ENCODE measurements at regions not wholly inside any gene's neighbourhood (a gene's known extent, or its start where the extent isn't known, plus 50 kb on each side); places are given as distances from the start of the nearest gene placed in this dataset.

DNA sequence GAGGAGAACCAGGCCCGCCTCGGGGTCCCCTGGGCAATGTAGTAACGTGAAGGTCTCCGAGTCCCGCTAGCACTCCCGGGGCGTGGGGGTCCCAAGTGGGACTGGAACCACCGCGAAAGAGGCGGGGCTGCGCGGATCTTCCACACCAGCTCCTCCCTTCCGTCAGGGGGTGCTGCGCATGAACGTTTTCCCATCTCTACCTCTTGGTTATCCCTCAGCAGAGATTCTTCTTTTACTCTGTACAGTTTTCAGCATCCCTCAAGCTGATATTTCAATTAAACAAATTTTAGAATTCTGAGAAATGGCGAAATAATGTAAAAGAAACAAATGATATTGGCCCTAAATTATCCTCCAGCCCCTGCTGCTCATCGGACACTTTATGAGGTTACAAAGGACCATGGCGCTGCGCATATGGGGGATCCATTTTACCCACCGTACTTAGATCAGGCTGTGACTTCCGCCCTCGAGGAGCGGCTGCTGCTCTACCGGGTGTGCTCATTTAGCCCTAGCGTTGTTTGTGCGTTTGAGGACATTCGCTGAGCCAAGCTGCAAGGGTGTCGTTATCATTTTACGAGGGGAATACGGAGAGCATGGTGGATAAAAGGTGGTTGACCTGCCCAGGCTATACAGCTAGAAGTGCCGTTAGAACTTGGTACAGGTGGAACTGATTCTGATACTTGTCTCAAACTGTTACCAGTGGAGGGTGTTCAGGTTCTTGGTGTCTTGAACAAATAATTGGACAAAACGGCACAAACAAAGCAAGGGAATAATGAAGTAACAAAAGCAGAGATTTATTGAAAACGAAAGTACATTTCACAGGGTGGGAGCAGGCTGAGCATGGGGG is 75.2 kb upstream of the CHD6 start (continued):
- TF ChIP-seq GLMP (CRISPR knock-in tag; IDR thresholded peaks at IDR 0.05; ENCODE audit: borderline replicate concordance) (no peak), SRF (IDR thresholded peaks at IDR 0.05; ENCODE audit: low read depth, low read length) (peak; percentile 86), KDM4B (CRISPR knock-in tag; IDR thresholded peaks at IDR 0.05) (peak; percentile 97), ZSCAN21 (CRISPR knock-in tag; IDR thresholded peaks at IDR 0.05; ENCODE audit: borderline replicate concordance) (peak; percentile 41; the same call in 1 of the 2 replicates), KDM2A (CRISPR knock-in tag; IDR thresholded peaks at IDR 0.05; ENCODE audit: borderline replicate concordance, low read depth) (peak; percentile 98), RAD51 (IDR thresholded peaks at IDR 0.05; ENCODE audit: borderline replicate concordance) (no peak), PRPF4 (IDR thresholded peaks at IDR 0.05; ENCODE audit: low read depth, low read length, poor library complexity, severe bottlenecking) (peak; percentile 85), MLLT10 (CRISPR knock-in tag; IDR thresholded peaks at IDR 0.05) (no peak), ZNF224 (CRISPR knock-in tag; IDR thresholded peaks at IDR 0.05) (peak; percentile 95), HNRNPK (IDR thresholded peaks at IDR 0.05; ENCODE audit: low read depth, low read length, poor library complexity, severe bottlenecking) (no peak), RBM39 (IDR thresholded peaks at IDR 0.05; ENCODE audit: low read depth, low read length, poor library complexity, severe bottlenecking) (no peak), HIVEP1 (CRISPR knock-in tag; IDR thresholded peaks at IDR 0.05) (no peak; the same call in 1 of the 2 replicates), ZNF484 (CRISPR knock-in tag; IDR thresholded peaks at IDR 0.05; ENCODE audit: borderline replicate concordance, low read depth) (no peak), KLF16 (CRISPR knock-in tag; IDR thresholded peaks at IDR 0.05) (peak in 1 of 2 experiments; percentile 98; a peak in 2 of 4 replicates), ZNF761 (CRISPR knock-in tag; conservative IDR thresholded peaks at IDR 0.05) (peak; percentile 92), MTA3 (CRISPR knock-in tag; IDR thresholded peaks at IDR 0.05) (no peak), TRIM24 (CRISPR knock-in tag; IDR thresholded peaks at IDR 0.05) (no peak), DR1 (CRISPR knock-in tag; IDR thresholded peaks at IDR 0.05) (peak; percentile 80), SMAD3 (CRISPR knock-in tag; IDR thresholded peaks at IDR 0.05) (peak; percentile 99), ZNF7 (CRISPR knock-in tag; IDR thresholded peaks at IDR 0.05) (no peak), HNRNPH1 (optimal IDR thresholded peaks at IDR 0.05; ENCODE audit: low read depth, low read length) (no peak)
- TF ChIP-seq, protein P1, sequence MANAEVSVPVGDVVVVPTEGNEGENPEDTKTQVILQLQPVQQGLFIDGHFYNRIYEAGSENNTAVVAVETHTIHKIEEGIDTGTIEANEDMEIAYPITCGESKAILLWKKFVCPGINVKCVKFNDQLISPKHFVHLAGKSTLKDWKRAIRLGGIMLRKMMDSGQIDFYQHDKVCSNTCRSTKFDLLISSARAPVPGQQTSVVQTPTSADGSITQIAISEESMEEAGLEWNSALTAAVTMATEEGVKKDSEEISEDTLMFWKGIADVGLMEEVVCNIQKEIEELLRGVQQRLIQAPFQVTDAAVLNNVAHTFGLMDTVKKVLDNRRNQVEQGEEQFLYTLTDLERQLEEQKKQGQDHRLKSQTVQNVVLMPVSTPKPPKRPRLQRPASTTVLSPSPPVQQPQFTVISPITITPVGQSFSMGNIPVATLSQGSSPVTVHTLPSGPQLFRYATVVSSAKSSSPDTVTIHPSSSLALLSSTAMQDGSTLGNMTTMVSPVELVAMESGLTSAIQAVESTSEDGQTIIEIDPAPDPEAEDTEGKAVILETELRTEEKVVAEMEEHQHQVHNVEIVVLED (CRISPR knock-in tag; IDR thresholded peaks at IDR 0.05; ENCODE audit: borderline replicate concordance): peak; percentile 78
- TF ChIP-seq, protein P2, sequence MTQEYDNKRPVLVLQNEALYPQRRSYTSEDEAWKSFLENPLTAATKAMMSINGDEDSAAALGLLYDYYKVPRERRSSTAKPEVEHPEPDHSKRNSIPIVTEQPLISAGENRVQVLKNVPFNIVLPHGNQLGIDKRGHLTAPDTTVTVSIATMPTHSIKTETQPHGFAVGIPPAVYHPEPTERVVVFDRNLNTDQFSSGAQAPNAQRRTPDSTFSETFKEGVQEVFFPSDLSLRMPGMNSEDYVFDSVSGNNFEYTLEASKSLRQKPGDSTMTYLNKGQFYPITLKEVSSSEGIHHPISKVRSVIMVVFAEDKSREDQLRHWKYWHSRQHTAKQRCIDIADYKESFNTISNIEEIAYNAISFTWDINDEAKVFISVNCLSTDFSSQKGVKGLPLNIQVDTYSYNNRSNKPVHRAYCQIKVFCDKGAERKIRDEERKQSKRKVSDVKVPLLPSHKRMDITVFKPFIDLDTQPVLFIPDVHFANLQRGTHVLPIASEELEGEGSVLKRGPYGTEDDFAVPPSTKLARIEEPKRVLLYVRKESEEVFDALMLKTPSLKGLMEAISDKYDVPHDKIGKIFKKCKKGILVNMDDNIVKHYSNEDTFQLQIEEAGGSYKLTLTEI (CRISPR knock-in tag; conservative IDR thresholded peaks at IDR 0.05): no peak
- TF ChIP-seq, protein P3, sequence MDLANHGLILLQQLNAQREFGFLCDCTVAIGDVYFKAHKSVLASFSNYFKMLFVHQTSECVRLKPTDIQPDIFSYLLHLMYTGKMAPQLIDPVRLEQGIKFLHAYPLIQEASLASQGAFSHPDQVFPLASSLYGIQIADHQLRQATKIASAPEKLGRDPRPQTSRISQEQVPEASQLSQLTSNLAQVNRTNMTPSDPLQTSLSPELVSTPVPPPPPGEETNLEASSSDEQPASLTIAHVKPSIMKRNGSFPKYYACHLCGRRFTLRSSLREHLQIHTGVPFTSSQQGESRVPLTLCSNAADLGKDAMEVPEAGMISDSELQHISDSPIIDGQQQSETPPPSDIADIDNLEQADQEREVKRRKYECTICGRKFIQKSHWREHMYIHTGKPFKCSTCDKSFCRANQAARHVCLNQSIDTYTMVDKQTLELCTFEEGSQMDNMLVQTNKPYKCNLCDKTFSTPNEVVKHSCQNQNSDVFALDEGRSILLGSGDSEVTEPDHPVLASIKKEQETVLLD (CRISPR knock-in tag; IDR thresholded peaks at IDR 0.05; ENCODE audit: low read depth): peak; percentile 84; the same call in 1 of the 2 replicates
